ENCODE measurements at regions not wholly inside any gene's neighbourhood (a gene's known extent, or its start where the extent isn't known, plus 50 kb on each side); places are given as distances from the start of the nearest gene placed in this dataset.

GRCh38 chr12:63423839-63424238 is 244.5 kb downstream of the DPY19L2 start:
- no peak for TF ChIP-seq EZH2 (IDR thresholded peaks at IDR 0.05; ENCODE audit: insufficient read depth, poor library complexity, severe bottlenecking)
- no peak for TF ChIP-seq EZH2phosphoT487 (IDR thresholded peaks at IDR 0.05; ENCODE audit: insufficient read depth, low read depth)
